GM12865 (cell line): ENCODE measurements at regions not wholly inside any gene's neighbourhood (a gene's known extent, or its start where the extent isn't known, plus 50 kb on each side); places are given as distances from the start of the nearest gene placed in this dataset.

Experiments used
- DNase-seq: peaks from one replicate; pipeline ENCODE4 v3.0.0; 2010; ENCODE audit warnings: low read depth
- H3K4me3 ChIP-seq: 2 replicates; pipeline ENCODE4 v1.5.1; 2011; ENCODE audit warnings: mild to moderate bottlenecking, low read depth, low read length, control low read depth
- CTCF ChIP-seq: IDR thresholded peaks from 2 replicates; pipeline ENCODE4 v1.5.1; 2011; ENCODE audit warnings: low read length, control low read depth, low read depth, inconsistent platforms; ENCODE audit not compliant: insufficient read depth; ENCODE audit errors: missing control alignments

- H3K4me3 ChIP-seq, result no peak overlapping the region
- no peak for TF ChIP-seq CTCF
- no peak for DNase-seq
Measured at GRCh38 chr3:174700736-174701135, 158.4 kb upstream of the NAALADL2 start.

GRCh38 chr3:174710612-174711011 is 148.5 kb upstream of the NAALADL2 start:
- DNase-seq, result no peak
- TF ChIP-seq CTCF, result no peak
- H3K4me3 ChIP-seq, result no peak overlapping the region

GRCh38 chr3:174715386-174715785 is 143.7 kb upstream of the NAALADL2 start:
- no peak overlapping the region for H3K4me3 ChIP-seq
- DNase-seq, result no peak
- TF ChIP-seq CTCF, result no peak

GRCh38 chr3:174716956-174717505 is 142.1 kb upstream of the NAALADL2 start:
- no peak for TF ChIP-seq CTCF
- no peak for DNase-seq
- no peak overlapping the region for H3K4me3 ChIP-seq

GRCh38 chr3:174720717-174721116 is 138.4 kb upstream of the NAALADL2 start:
- no peak for TF ChIP-seq CTCF
- H3K4me3 ChIP-seq, result no peak overlapping the region
- no peak for DNase-seq

GRCh38 chr3:174725303-174725702 is 133.8 kb upstream of the NAALADL2 start:
- no peak overlapping the region for H3K4me3 ChIP-seq
- TF ChIP-seq CTCF, result no peak
- DNase-seq, result no peak

- no peak for DNase-seq
- no peak overlapping the region for H3K4me3 ChIP-seq
- TF ChIP-seq CTCF, result no peak
Measured at GRCh38 chr3:174737966-174738365, 121.2 kb upstream of the NAALADL2 start.
